A549 (cell line): ENCODE measurements at regions not wholly inside any gene's neighbourhood (a gene's known extent, or its start where the extent isn't known, plus 50 kb on each side); places are given as distances from the start of the nearest gene placed in this dataset.

Experiments
- JUN ChIP-seq, 2 experiments: fragments of >200 bp; sonication (Bioruptor Twin); formaldehyde crosslinking; IDR thresholded peaks; 2 replicates in 1 of 2; 3 replicates in 1 of 2; pipeline ENCODE4 v1.6.1; 2016 to 2017
- POLR2A ChIP-seq: IDR thresholded peaks from 2 replicates; pipeline ENCODE4 v1.6.1; 2012; ENCODE audit warnings: mild to moderate bottlenecking, low read length

GRCh38 chr3:139291276-139292051 is 52.4 kb upstream of the MRPS22 start:
- TF ChIP-seq JUN (IDR thresholded peaks at IDR 0.05) (no peak), POLR2A (no peak)
